ENCODE measurements at regions not wholly inside any gene's neighbourhood (a gene's known extent, or its start where the extent isn't known, plus 50 kb on each side); places are given as distances from the start of the nearest gene placed in this dataset.

DNA sequence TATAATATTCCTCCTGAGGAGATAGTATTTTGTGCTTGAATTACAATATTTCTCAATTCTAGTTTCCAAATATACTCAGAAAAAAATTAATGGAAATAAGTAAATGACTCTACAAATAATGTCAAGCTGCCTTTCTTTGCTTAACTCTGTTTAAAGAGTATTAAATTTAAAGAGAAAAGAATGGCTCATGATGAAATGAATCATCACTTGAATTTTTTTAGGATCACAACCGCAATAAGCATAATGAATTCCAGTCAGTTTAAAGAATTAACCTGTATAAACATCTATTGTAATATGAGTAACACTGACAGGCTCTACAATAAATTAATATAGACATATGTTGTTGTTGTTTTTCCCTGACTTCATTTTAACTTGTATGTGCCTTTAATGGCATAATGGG, 266.2 kb upstream of the ADGRB3 start:
- TF ChIP-seq NRF1 (conservative IDR thresholded peaks at IDR 0.05; ENCODE audit: low read depth, low read length) (no peak), TAF1 (IDR thresholded peaks at IDR 0.05; ENCODE audit: borderline replicate concordance, low read depth, low read length) (no peak), DPF2 (IDR thresholded peaks at IDR 0.05) (no peak)
- TF ChIP-seq, protein P1, sequence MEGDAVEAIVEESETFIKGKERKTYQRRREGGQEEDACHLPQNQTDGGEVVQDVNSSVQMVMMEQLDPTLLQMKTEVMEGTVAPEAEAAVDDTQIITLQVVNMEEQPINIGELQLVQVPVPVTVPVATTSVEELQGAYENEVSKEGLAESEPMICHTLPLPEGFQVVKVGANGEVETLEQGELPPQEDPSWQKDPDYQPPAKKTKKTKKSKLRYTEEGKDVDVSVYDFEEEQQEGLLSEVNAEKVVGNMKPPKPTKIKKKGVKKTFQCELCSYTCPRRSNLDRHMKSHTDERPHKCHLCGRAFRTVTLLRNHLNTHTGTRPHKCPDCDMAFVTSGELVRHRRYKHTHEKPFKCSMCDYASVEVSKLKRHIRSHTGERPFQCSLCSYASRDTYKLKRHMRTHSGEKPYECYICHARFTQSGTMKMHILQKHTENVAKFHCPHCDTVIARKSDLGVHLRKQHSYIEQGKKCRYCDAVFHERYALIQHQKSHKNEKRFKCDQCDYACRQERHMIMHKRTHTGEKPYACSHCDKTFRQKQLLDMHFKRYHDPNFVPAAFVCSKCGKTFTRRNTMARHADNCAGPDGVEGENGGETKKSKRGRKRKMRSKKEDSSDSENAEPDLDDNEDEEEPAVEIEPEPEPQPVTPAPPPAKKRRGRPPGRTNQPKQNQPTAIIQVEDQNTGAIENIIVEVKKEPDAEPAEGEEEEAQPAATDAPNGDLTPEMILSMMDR (IDR thresholded peaks at IDR 0.05 in 2 of 3, conservative IDR thresholded peaks at IDR 0.05 in 1 of 3; ENCODE audit: control insufficient read depth in 2 of 3, extremely low read depth in 1 of 3, insufficient read depth in 1 of 3, low read depth in 3 of 3, low read length in 3 of 3), result no peak
- TF ChIP-seq, protein P2, sequence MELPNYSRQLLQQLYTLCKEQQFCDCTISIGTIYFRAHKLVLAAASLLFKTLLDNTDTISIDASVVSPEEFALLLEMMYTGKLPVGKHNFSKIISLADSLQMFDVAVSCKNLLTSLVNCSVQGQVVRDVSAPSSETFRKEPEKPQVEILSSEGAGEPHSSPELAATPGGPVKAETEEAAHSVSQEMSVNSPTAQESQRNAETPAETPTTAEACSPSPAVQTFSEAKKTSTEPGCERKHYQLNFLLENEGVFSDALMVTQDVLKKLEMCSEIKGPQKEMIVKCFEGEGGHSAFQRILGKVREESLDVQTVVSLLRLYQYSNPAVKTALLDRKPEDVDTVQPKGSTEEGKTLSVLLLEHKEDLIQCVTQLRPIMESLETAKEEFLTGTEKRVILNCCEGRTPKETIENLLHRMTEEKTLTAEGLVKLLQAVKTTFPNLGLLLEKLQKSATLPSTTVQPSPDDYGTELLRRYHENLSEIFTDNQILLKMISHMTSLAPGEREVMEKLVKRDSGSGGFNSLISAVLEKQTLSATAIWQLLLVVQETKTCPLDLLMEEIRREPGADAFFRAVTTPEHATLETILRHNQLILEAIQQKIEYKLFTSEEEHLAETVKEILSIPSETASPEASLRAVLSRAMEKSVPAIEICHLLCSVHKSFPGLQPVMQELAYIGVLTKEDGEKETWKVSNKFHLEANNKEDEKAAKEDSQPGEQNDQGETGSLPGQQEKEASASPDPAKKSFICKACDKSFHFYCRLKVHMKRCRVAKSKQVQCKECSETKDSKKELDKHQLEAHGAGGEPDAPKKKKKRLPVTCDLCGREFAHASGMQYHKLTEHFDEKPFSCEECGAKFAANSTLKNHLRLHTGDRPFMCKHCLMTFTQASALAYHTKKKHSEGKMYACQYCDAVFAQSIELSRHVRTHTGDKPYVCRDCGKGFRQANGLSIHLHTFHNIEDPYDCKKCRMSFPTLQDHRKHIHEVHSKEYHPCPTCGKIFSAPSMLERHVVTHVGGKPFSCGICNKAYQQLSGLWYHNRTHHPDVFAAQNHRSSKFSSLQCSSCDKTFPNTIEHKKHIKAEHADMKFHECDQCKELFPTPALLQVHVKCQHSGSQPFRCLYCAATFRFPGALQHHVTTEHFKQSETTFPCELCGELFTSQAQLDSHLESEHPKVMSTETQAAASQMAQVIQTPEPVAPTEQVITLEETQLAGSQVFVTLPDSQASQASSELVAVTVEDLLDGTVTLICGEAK (IDR thresholded peaks at IDR 0.05; ENCODE audit: borderline replicate concordance), result no peak
